H1 (cell line): ENCODE measurements at regions not wholly inside any gene's neighbourhood (a gene's known extent, or its start where the extent isn't known, plus 50 kb on each side); places are given as distances from the start of the nearest gene placed in this dataset.

Source experiments
- CTCF ChIA-PET: fragments of 300-600 bp; sonication (Branson Sonifier 250); formaldehyde crosslinking; loops from one replicate; lab custom pipeline; 2021; ENCODE audit not compliant: partially characterized antibody; lab: Charles Lee
- POLR2A ChIA-PET: fragments of 300-600 bp; sonication (Branson Sonifier 250); formaldehyde crosslinking; loops from one replicate; lab custom pipeline; 2021; ENCODE audit warnings: inconsistent platforms; ENCODE audit not compliant: partially characterized antibody; lab: Charles Lee
- DNase-seq, 2 experiments: peaks; one replicate each; pipeline versions ENCODE4 v3.0.0 to v3.0.0-alpha.2; 2010 to 2022; ENCODE audit warnings: low spot score in 2 of 2, low read depth in 1 of 2, mixed read lengths in 1 of 2
- FAIRE-seq: peaks from 2 replicates; lab custom pipeline; 2011; peaks lifted over from hg19 to GRCh38; lab: Jason Lieb, UNC
- H2AFZ ChIP-seq: 2 replicates; pipeline ENCODE4 v1.8.1; 2012; ENCODE audit warnings: low read length, inconsistent platforms
- H2AK5ac ChIP-seq: 2 replicates; pipeline ENCODE4 v1.6.1; 2013; ENCODE audit warnings: low read depth, low read length
- H2BK120ac ChIP-seq: replicated peaks from 2 replicates; pipeline ENCODE3; 2013; ENCODE audit warnings: low read depth, low read length, inconsistent platforms
- H2BK12ac ChIP-seq: 2 replicates; pipeline ENCODE4 v1.6.1; 2013; ENCODE audit warnings: low read depth, low read length
- H2BK15ac ChIP-seq: 2 replicates; pipeline ENCODE4 v1.6.1; 2013; ENCODE audit warnings: low read length
- H2BK20ac ChIP-seq: 2 replicates; pipeline ENCODE4 v1.6.1; 2013; ENCODE audit warnings: low read length
- H2BK5ac ChIP-seq: 2 replicates; pipeline ENCODE4 v1.6.1; 2013; ENCODE audit warnings: low read depth, low read length
- H3K14ac ChIP-seq: 2 replicates; pipeline ENCODE4 v1.6.1; 2013; ENCODE audit warnings: inconsistent platforms; ENCODE audit not compliant: insufficient read length
- H3K18ac ChIP-seq: 2 replicates; pipeline ENCODE4 v1.6.1; 2013; ENCODE audit warnings: low read length; ENCODE audit errors: extremely low read depth
- H3K23ac ChIP-seq: 2 replicates; pipeline ENCODE4 v1.6.1; 2013; ENCODE audit warnings: inconsistent platforms; ENCODE audit not compliant: insufficient read length
- H3K23me2 ChIP-seq: 2 replicates; pipeline ENCODE4 v1.6.1; 2013; ENCODE audit warnings: low read depth, low read length
- H3K27ac ChIP-seq: 2 replicates; pipeline ENCODE4 v1.6.1; 2011; ENCODE audit warnings: low read depth, low read length, inconsistent platforms
- H3K27me3 ChIP-seq, 4 experiments: replicated peaks in 1 of 4; 1 replicate in 1 of 4; 2 replicates in 3 of 4; pipeline versions ENCODE4 v1.6.1 to v1.8.1; 2011 to 2013; ENCODE audit warnings: low read length in 3 of 4, mild to moderate bottlenecking in 3 of 4, inconsistent platforms in 2 of 4, mixed read lengths in 2 of 4, moderate library complexity in 1 of 4; ENCODE audit not compliant: control insufficient read depth in 3 of 4, insufficient read depth in 3 of 4; ENCODE audit errors: extremely low read depth in 1 of 4
- H3K36me3 ChIP-seq, 4 experiments: 2 replicates each; pipeline versions ENCODE4 v1.6.1 to v1.8.1; 2011 to 2013; ENCODE audit warnings: mild to moderate bottlenecking in 4 of 4, low read length in 3 of 4, moderate library complexity in 2 of 4, control low read depth in 1 of 4, inconsistent platforms in 1 of 4; ENCODE audit not compliant: insufficient read depth in 4 of 4, control insufficient read depth in 2 of 4
- H3K4ac ChIP-seq: replicated peaks from 2 replicates; pipeline ENCODE3; 2013; ENCODE audit warnings: low read length, low read depth, mixed read lengths, inconsistent platforms; ENCODE audit not compliant: insufficient read length
- H3K4me1 ChIP-seq, 4 experiments: replicated peaks in 1 of 4; 1 replicate in 1 of 4; 2 replicates in 3 of 4; pipeline versions ENCODE4 v1.6.1 to v1.8.1; 2011 to 2013; ENCODE audit warnings: low read length in 3 of 4, inconsistent platforms in 2 of 4, mixed read lengths in 1 of 4; ENCODE audit not compliant: insufficient read depth in 4 of 4, control insufficient read depth in 3 of 4
- H3K4me2 ChIP-seq, 2 experiments: 2 replicates each; pipeline versions ENCODE4 v1.6.1 to v1.8.1; 2011 to 2013; ENCODE audit warnings: low read depth in 2 of 2, low read length in 2 of 2, control low read depth in 1 of 2, inconsistent platforms in 1 of 2, mild to moderate bottlenecking in 1 of 2; ENCODE audit not compliant: insufficient read depth in 1 of 2
- H3K4me3 ChIP-seq, 4 experiments: fragments of 200-600, 300-600 bp in 1 of 4; sonication (generic), shearing (Covaris generic), sonication (Bioruptor Twin) in 1 of 4; 2 replicates each; pipeline versions ENCODE4 v1.5.1 to v1.8.1; 2011 to 2016; ENCODE audit warnings: low read length in 4 of 4, low read depth in 3 of 4, control low read depth in 2 of 4, inconsistent platforms in 2 of 4, mild to moderate bottlenecking in 2 of 4, mixed read lengths in 1 of 4, moderate library complexity in 1 of 4; ENCODE audit not compliant: insufficient read depth in 2 of 4; ENCODE audit errors: extremely low read depth in 1 of 4
- H3K56ac ChIP-seq: replicated peaks from 2 replicates; pipeline ENCODE3; 2013; ENCODE audit warnings: low read depth, mild to moderate bottlenecking, mixed read lengths, low read length, inconsistent platforms; ENCODE audit not compliant: insufficient read length
- H3K79me1 ChIP-seq: 2 replicates; pipeline ENCODE4 v1.6.1; 2013; ENCODE audit warnings: low read depth, low read length, control low read depth
- H3K79me2 ChIP-seq, 2 experiments: 2 replicates each; pipeline versions ENCODE4 v1.6.1 to v1.8.1; 2012 to 2013; ENCODE audit warnings: low read length in 2 of 2, mild to moderate bottlenecking in 2 of 2, inconsistent platforms in 1 of 2; ENCODE audit not compliant: insufficient read depth in 2 of 2, control insufficient read depth in 1 of 2
- H3K9ac ChIP-seq, 4 experiments: replicated peaks in 1 of 4; 1 replicate in 1 of 4; 2 replicates in 3 of 4; pipeline versions ENCODE4 v1.6.1 to v1.8.1; 2011 to 2013; ENCODE audit warnings: low read depth in 3 of 4, low read length in 3 of 4, control low read depth in 2 of 4, mild to moderate bottlenecking in 2 of 4, moderate library complexity in 2 of 4, inconsistent platforms in 1 of 4; ENCODE audit errors: extremely low read depth in 1 of 4
- H3K9me3 ChIP-seq, 2 experiments: 2 replicates each; pipeline versions ENCODE4 v1.6.1 to v1.8.1; 2012 to 2013; ENCODE audit warnings: mild to moderate bottlenecking in 2 of 2, moderate library complexity in 2 of 2, control low read depth in 1 of 2, inconsistent platforms in 1 of 2, low read depth in 1 of 2, low read length in 1 of 2, mixed read lengths in 1 of 2; ENCODE audit not compliant: insufficient read depth in 2 of 2
- H4K20me1 ChIP-seq, 2 experiments: replicated peaks in 1 of 2; 2 replicates each; pipeline versions ENCODE3 to v1.8.1; 2011 to 2013; ENCODE audit warnings: inconsistent platforms in 2 of 2, low read length in 2 of 2, mild to moderate bottlenecking in 1 of 2; ENCODE audit not compliant: insufficient read depth in 2 of 2, control insufficient read depth in 1 of 2
- H4K5ac ChIP-seq: 2 replicates; pipeline ENCODE4 v1.6.1; 2013; ENCODE audit warnings: low read length, low read depth, mixed read lengths, inconsistent platforms; ENCODE audit not compliant: insufficient read length
- H4K8ac ChIP-seq: 2 replicates; pipeline ENCODE4 v1.8.0; 2013; ENCODE audit warnings: mild to moderate bottlenecking, moderate library complexity, low read length, inconsistent platforms; ENCODE audit not compliant: insufficient read depth; ENCODE audit errors: extremely low read depth
- H4K91ac ChIP-seq: replicated peaks from 2 replicates; pipeline ENCODE3; 2013; ENCODE audit warnings: low read length, mixed read lengths, inconsistent platforms; ENCODE audit not compliant: insufficient read length
- RAD21 ChIP-seq, 2 experiments: IDR thresholded peaks in 1 of 2; conservative IDR thresholded peaks in 1 of 2; 2 replicates each; pipeline ENCODE4 v1.6.1; 2011; ENCODE audit warnings: low read depth in 2 of 2, low read length in 2 of 2, improper control_type of control experiment in 1 of 2, inconsistent platforms in 1 of 2, mild to moderate bottlenecking in 1 of 2, moderate library complexity in 1 of 2
- WGBS, 2 experiments: shearing (Covaris generic) in 1 of 2; methylation state at CpG; one replicate each; pipeline versions ENCODE4 v1.1.6 to v1.1.7; 2013 to 2015; ENCODE audit warnings: low lambda C conversion rate in 2 of 2, mixed read lengths in 2 of 2, inconsistent platforms in 1 of 2, low coverage in 1 of 2, missing lambda C conversion rate in 1 of 2; ENCODE audit not compliant: insufficient replicate concordance in 2 of 2, insufficient coverage in 1 of 2, insufficient read length in 1 of 2; ENCODE audit errors: extremely low coverage in 1 of 2, missing lambda C conversion rate in 1 of 2; 5-methylcytosine and 5-hydroxymethylcytosine counted together

DNA sequence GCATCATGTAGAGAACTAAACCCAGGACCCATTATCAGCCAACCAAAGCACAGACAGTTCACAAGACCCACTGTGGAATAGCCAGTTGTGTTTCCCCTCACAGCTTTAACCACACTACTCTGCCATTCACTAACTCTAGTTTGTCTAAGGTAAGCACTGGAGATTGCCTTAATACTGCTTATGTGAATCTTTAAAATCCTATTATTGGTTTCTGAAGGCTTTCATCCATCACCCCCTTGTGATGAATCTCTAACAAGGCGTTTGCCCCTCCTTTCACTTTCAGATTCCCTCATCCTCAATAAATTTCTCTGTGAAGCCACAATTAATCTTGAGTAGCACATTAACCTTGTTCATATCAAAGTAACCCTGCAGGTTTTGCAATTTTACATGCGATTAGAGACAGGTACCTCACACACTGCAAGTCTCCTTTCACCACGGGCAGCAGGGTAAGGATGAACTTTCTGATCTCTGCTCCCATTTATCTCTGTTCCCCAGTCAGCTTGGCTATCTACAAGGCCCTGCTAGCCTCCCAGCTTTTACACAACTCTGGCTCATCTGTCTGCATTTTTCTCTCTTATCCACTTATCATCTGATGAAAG, 785.6 kb downstream of the REEP3 start:
- no peak for DNase-seq
- H3K4me2 ChIP-seq = no peak overlapping the region
- 90% methylated on average over 3 of the region's 3 CpGs; no CpG with 5 or more reads in 1 of the 2 experiments for WGBS, 2 experiments
- H2AFZ ChIP-seq = no peak overlapping the region
- no peak overlapping the region for H2BK20ac ChIP-seq
- CTCF ChIA-PET = no interaction called here
- H3K27ac ChIP-seq = no peak overlapping the region
- no peak overlapping the region for H2AK5ac ChIP-seq
- H4K5ac ChIP-seq = no peak overlapping the region
- H4K8ac ChIP-seq = no peak overlapping the region
- H3K23ac ChIP-seq = no peak overlapping the region
- H3K36me3 ChIP-seq = no peaks in the 10 kb centered on the region
- H2BK120ac ChIP-seq = no peak overlapping the region
- POLR2A ChIA-PET = no interaction called here
- H2BK15ac ChIP-seq = no peak overlapping the region
- H2BK12ac ChIP-seq = no peak overlapping the region
- no peaks in the 10 kb centered on the region for H3K79me1 ChIP-seq
- TF ChIP-seq RAD21 (IDR thresholded peaks at IDR 0.05 in 1 of 2, conservative IDR thresholded peaks at IDR 0.05 in 1 of 2; ENCODE audit: low read depth in 2 of 2, low read length in 2 of 2) = no peak
- no peak for FAIRE-seq
- no peaks in the 10 kb centered on the region for H3K4me1 ChIP-seq
- no peak overlapping the region for H3K4ac ChIP-seq
- no peaks in the 10 kb centered on the region for H3K79me2 ChIP-seq
- no peaks in the 10 kb centered on the region for H3K23me2 ChIP-seq
- H3K14ac ChIP-seq = no peak overlapping the region
- H3K9me3 ChIP-seq = no peaks in the 10 kb centered on the region
- no peak overlapping the region for H3K4me3 ChIP-seq
- H2BK5ac ChIP-seq = no peak overlapping the region
- no peak overlapping the region for H3K18ac ChIP-seq
- no peaks in the 10 kb centered on the region for H4K20me1 ChIP-seq
- no peak overlapping the region for H3K9ac ChIP-seq
- H4K91ac ChIP-seq = no peak overlapping the region
- H3K56ac ChIP-seq = no peak overlapping the region
- no peaks in the 10 kb centered on the region for H3K27me3 ChIP-seq
